Activated CD8-positive, alpha-beta T cell treated with anti-CD3 and anti-CD28 coated beads for 36 hours (primary cell): ENCODE measurements at regions not wholly inside any gene's neighbourhood (a gene's known extent, or its start where the extent isn't known, plus 50 kb on each side); places are given as distances from the start of the nearest gene placed in this dataset.

Source experiments
- ATAC-seq: fragments of 200-7000 bp; cut with Tn5 transposase; one replicate; pipeline ENCODE4 v1.10.0; 2021; ENCODE audit warnings: mild to moderate bottlenecking, moderate library complexity
- CTCF ChIA-PET: fragments of 350-600 bp; sonication (Branson Sonifier 250); formaldehyde crosslinking; loops from one replicate; lab custom pipeline; 2021; ENCODE audit warnings: antibody characterized with exemption; lab: Charles Lee
- POLR2A ChIA-PET: fragments of 350-600 bp; sonication (Branson Sonifier 250); formaldehyde crosslinking; loops from one replicate; lab custom pipeline; 2021; ENCODE audit warnings: antibody characterized with exemption; lab: Charles Lee
- DNase-seq: peaks from one replicate; pipeline ENCODE4 v3.0.0-alpha.2; 2020
- H3K27ac Mint-ChIP-seq: one replicate; pipeline ENCODE4 v1.8.0; 2021; ENCODE audit warnings: mild to moderate bottlenecking, mixed read lengths
- H3K27me3 Mint-ChIP-seq: one replicate; pipeline ENCODE4 v1.8.0; 2021; ENCODE audit warnings: mixed read lengths
- H3K36me3 Mint-ChIP-seq: one replicate; pipeline ENCODE4 v1.8.0; 2021; ENCODE audit warnings: low read depth, mixed read lengths
- H3K4me1 Mint-ChIP-seq: one replicate; pipeline ENCODE4 v1.8.0; 2021; ENCODE audit warnings: low read depth, mixed read lengths
- H3K4me3 Mint-ChIP-seq: one replicate; pipeline ENCODE4 v1.8.0; 2021; ENCODE audit warnings: mild to moderate bottlenecking, moderate library complexity, mixed read lengths
- H3K9me3 Mint-ChIP-seq: one replicate; pipeline ENCODE4 v1.8.0; 2021; ENCODE audit warnings: mixed read lengths
- intact Hi-C: fragments of 100-400 bp; cut with micrococcal nuclease; formaldehyde crosslinking; loops from one replicate; pipeline ENCODE4 v1.10.0; 2022
- TF ChIP-seq, protein P1 (sequence below): fragments of 200-600 bp; IDR thresholded peaks from one replicate; pipeline ENCODE4 v1.8.0; 2022; ENCODE audit warnings: antibody characterized with exemption, mild to moderate bottlenecking

DNA sequence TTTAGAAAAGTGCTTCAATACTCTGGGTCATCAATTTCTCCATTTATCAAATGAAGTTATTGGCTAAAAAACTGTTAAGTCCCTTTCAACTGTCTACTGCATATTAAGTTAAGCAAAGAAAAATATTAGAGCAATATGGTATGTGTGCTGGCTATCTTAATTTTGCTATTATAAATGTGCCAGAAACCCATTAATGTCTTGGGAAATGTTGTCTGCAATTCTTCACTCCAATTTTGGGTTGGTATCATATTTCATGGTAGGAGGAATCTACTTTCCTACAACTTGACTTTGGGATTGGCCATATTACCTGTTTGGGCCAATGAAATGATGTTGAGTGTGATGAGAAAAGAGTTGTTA, 1063.9 kb downstream of the PLA2G4A start:
- Mint-ChIP-seq H3K36me3 (no peaks in the 10 kb centered on the region), H3K9me3 (peaks cover 8% of the 10 kb centered on the region), H3K27ac (no peak overlapping the region), H3K27me3 (no peaks in the 10 kb centered on the region), H3K4me3 (no peak overlapping the region), H3K4me1 (no peaks in the 10 kb centered on the region)
- intact Hi-C loops: no loop called here
- ChIA-PET POLR2A (no interaction called here), CTCF (no interaction called here)
- TF ChIP-seq, protein P1, sequence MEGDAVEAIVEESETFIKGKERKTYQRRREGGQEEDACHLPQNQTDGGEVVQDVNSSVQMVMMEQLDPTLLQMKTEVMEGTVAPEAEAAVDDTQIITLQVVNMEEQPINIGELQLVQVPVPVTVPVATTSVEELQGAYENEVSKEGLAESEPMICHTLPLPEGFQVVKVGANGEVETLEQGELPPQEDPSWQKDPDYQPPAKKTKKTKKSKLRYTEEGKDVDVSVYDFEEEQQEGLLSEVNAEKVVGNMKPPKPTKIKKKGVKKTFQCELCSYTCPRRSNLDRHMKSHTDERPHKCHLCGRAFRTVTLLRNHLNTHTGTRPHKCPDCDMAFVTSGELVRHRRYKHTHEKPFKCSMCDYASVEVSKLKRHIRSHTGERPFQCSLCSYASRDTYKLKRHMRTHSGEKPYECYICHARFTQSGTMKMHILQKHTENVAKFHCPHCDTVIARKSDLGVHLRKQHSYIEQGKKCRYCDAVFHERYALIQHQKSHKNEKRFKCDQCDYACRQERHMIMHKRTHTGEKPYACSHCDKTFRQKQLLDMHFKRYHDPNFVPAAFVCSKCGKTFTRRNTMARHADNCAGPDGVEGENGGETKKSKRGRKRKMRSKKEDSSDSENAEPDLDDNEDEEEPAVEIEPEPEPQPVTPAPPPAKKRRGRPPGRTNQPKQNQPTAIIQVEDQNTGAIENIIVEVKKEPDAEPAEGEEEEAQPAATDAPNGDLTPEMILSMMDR: no peak
- no peak for DNase-seq
- no peak for ATAC-seq

DNA sequence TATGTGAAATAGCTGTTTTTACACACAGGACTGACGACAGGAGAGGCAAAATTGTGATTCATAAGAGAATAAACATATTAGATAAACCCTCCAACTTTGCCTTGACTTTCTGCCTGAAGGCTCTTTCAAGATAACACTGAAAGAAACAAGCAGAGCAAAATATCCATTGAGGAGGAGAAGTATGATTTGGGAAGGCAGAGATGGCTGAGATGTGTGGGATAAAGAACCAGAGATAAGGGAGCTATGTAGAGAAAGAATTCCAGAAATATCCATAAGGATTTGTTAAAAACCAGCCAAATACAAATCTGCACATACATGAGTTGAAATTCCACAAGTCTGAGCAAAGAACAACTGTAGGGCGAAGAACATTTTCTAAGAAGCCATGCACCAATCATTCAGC, 1064.7 kb downstream of the PLA2G4A start:
- no peaks in the 10 kb centered on the region for H3K4me1 Mint-ChIP-seq
- ATAC-seq: no peak
- H3K36me3 Mint-ChIP-seq: no peaks in the 10 kb centered on the region
- peaks cover 8% of the 10 kb centered on the region for H3K9me3 Mint-ChIP-seq
- TF ChIP-seq, protein P1: no peak
- H3K27me3 Mint-ChIP-seq: no peaks in the 10 kb centered on the region
- DNase-seq: no peak
- POLR2A ChIA-PET: no interaction called here
- CTCF ChIA-PET: no interaction called here
- H3K4me3 Mint-ChIP-seq: no peak overlapping the region
- intact Hi-C loops: no loop called here
- no peak overlapping the region for H3K27ac Mint-ChIP-seq

DNA sequence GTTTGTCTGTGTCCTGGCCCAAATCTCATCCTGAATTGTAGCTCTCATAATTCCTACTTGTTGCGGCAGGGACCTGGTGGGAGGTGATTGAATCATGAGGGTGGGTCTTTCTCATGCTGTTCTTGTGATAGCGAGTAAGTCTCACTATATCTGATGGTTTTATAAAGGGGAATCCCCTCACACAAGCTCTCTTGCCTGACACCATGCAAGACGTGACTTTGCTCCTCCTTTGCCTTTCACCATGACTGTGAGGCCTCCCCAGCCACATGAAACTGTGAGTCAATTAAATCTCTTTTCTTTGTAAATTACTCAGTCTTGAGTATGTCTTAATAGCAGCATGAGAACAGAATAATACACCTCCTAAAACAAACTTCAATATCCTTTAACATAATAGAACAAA, 1065.6 kb downstream of the PLA2G4A start:
- no peak for DNase-seq
- ChIA-PET POLR2A (no interaction called here), CTCF (no interaction called here)

DNA sequence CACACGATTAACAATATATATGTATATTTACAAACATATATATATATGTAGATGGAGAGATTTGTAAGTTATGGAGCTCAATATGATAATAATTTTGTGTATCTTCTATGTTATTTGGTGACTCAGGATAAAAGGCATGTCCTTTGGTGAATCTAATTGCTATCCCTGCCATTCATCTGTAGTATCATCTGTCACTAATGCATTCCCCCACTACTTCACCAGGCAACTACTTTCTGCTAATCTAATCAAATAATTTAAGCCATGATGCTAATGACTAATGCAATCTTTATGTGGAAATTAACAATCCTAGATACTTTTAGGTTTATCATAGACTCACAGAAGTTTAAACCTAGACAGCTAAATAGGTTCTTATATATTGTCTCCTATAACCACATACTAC, 1074.5 kb downstream of the PLA2G4A start:
- H3K9me3 Mint-ChIP-seq: peaks cover 5% of the 10 kb centered on the region
- no peaks in the 10 kb centered on the region for H3K27me3 Mint-ChIP-seq
- intact Hi-C loops: no loop called here
- TF ChIP-seq, protein P1: no peak
- POLR2A ChIA-PET: no interaction called here
- ATAC-seq (no peak), DNase-seq (no peak)
- no peak overlapping the region for H3K4me3 Mint-ChIP-seq
- no peak overlapping the region for H3K27ac Mint-ChIP-seq
- no peaks in the 10 kb centered on the region for H3K36me3 Mint-ChIP-seq
- CTCF ChIA-PET: no interaction called here
- H3K4me1 Mint-ChIP-seq: no peaks in the 10 kb centered on the region

More for the DNA sequence above, 1065.6 kb downstream of the PLA2G4A start:
- H3K27me3 Mint-ChIP-seq: no peaks in the 10 kb centered on the region
- H3K9me3 Mint-ChIP-seq: peaks cover 6% of the 10 kb centered on the region
- H3K27ac Mint-ChIP-seq: no peak overlapping the region
- TF ChIP-seq, protein P1: no peak
- no peak for ATAC-seq
- no peak overlapping the region for H3K4me3 Mint-ChIP-seq
- intact Hi-C loops: no loop called here
- no peaks in the 10 kb centered on the region for H3K4me1 Mint-ChIP-seq
- H3K36me3 Mint-ChIP-seq: no peaks in the 10 kb centered on the region

DNA sequence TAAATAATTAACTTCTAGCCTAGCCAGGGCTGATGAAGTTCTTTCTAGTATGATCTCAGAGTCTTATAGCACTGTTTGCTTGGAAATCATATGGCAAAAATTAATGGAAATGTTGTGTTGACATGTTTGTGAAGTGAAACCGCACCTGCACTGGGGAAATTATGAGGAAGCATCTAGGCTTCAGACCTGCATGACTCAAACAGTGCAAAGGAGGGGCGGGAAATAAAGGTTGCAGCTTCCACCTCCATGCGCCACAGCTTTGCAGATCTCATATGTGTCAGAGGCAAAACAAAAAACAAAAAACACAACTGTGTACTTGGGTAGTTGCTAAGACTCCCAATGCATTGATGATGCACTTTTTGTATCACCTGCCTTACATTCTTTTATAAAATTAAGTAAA, 1080.6 kb downstream of the PLA2G4A start:
- POLR2A ChIA-PET: no interaction called here
- CTCF ChIA-PET: no interaction called here
- Mint-ChIP-seq H3K27ac (no peak overlapping the region), H3K36me3 (no peaks in the 10 kb centered on the region), H3K4me3 (no peak overlapping the region), H3K27me3 (no peaks in the 10 kb centered on the region), H3K9me3 (peaks cover 2% of the 10 kb centered on the region), H3K4me1 (no peaks in the 10 kb centered on the region)
- DNase-seq: no peak
- ATAC-seq: no peak
- TF ChIP-seq, protein P1: no peak
- intact Hi-C loops: no loop called here
